ENCODE measurements at regions not wholly inside any gene's neighbourhood (a gene's known extent, or its start where the extent isn't known, plus 50 kb on each side); places are given as distances from the start of the nearest gene placed in this dataset.
A peak's percentile ranks its signal among the peaks of the same experiment; 100 is the strongest.

GRCh38 chr3:104553121-104553520 is 813.6 kb upstream of the ALCAM start:
- no peak for DNase-seq (ENCODE audit: low read depth in 2 of 2)

GRCh38 chr3:104554425-104554824 is 812.3 kb upstream of the ALCAM start:
- no peak for DNase-seq (ENCODE audit: low read depth in 2 of 2)

- DNase-seq (ENCODE audit: low read depth in 2 of 2) = no peak
Measured at GRCh38 chr3:104555728-104556127, 811.0 kb upstream of the ALCAM start.

- DNase-seq (ENCODE audit: low read depth in 2 of 2) = no peak
Measured at GRCh38 chr3:104556372-104557078, 810.2 kb upstream of the ALCAM start.

GRCh38 chr3:104561324-104561723 is 805.4 kb upstream of the ALCAM start:
- DNase-seq (ENCODE audit: low read depth in 2 of 2) = no peak

GRCh38 chr3:104564045-104564643 is 802.6 kb upstream of the ALCAM start:
- DNase-seq (ENCODE audit: low read depth in 2 of 2) = peak; percentile 19 to 51

- no peak for DNase-seq (ENCODE audit: low read depth in 2 of 2)
Measured at GRCh38 chr3:104566054-104566453, 800.7 kb upstream of the ALCAM start.

GRCh38 chr3:104575634-104576033 is 791.1 kb upstream of the ALCAM start:
- no peak for DNase-seq (ENCODE audit: low read depth in 2 of 2)

GRCh38 chr3:104578558-104578957 is 788.2 kb upstream of the ALCAM start:
- DNase-seq (ENCODE audit: low read depth in 2 of 2) = no peak

GRCh38 chr3:104582092-104582491 is 784.6 kb upstream of the ALCAM start:
- DNase-seq (ENCODE audit: low read depth in 2 of 2) = no peak

- DNase-seq (ENCODE audit: low read depth in 2 of 2) = no peak
Measured at GRCh38 chr3:104584682-104585081, 782.0 kb upstream of the ALCAM start.

GRCh38 chr3:104586344-104586743 is 780.4 kb upstream of the ALCAM start:
- no peak for DNase-seq (ENCODE audit: low read depth in 2 of 2)

GRCh38 chr3:104588442-104588841 is 778.3 kb upstream of the ALCAM start:
- DNase-seq (ENCODE audit: low read depth in 2 of 2) = no peak

- DNase-seq (ENCODE audit: low read depth in 2 of 2) = no peak
Measured at GRCh38 chr3:104591776-104592175, 774.9 kb upstream of the ALCAM start.

GRCh38 chr3:104594491-104594890 is 772.2 kb upstream of the ALCAM start:
- DNase-seq (ENCODE audit: low read depth in 2 of 2) = no peak

GRCh38 chr3:104596054-104596453 is 770.7 kb upstream of the ALCAM start:
- DNase-seq (ENCODE audit: low read depth in 2 of 2) = no peak

GRCh38 chr3:104596551-104596950 is 770.2 kb upstream of the ALCAM start:
- no peak for DNase-seq (ENCODE audit: low read depth in 2 of 2)

- no peak for DNase-seq (ENCODE audit: low read depth in 2 of 2)
Measured at GRCh38 chr3:104598848-104599511, 767.7 kb upstream of the ALCAM start.

- no peak for DNase-seq (ENCODE audit: low read depth in 2 of 2)
Measured at GRCh38 chr3:104604326-104605010, 762.2 kb upstream of the ALCAM start.

- no peak for DNase-seq (ENCODE audit: low read depth in 2 of 2)
Measured at GRCh38 chr3:104606812-104607211, 759.9 kb upstream of the ALCAM start.

GRCh38 chr3:104610730-104611652 is 755.7 kb upstream of the ALCAM start:
- no peak for DNase-seq (ENCODE audit: low read depth in 2 of 2)

All from stimulated activated CD8-positive, alpha-beta memory T cell treated with anti-CD3 and anti-CD28 coated beads, Interleukin-2, amount 100 ng/mL, for 48 hours (primary cell).